Mesenchymal stem cell (in vitro differentiated cells and primary cell): ENCODE measurements at regions not wholly inside any gene's neighbourhood (a gene's known extent, or its start where the extent isn't known, plus 50 kb on each side); places are given as distances from the start of the nearest gene placed in this dataset.

ENCODE experiments used
- DNase-seq: peaks from one replicate; pipeline ENCODE4 v3.0.0-alpha.2; 2013
- H2AFZ ChIP-seq: one replicate; pipeline ENCODE4 v1.6.1; 2013; ENCODE audit warnings: low read depth, mild to moderate bottlenecking, control low read depth, inconsistent platforms, low read length, moderate library complexity
- H2AK5ac ChIP-seq: 2 replicates; pipeline ENCODE4 v1.6.1; 2013; ENCODE audit warnings: low read length, moderate library complexity, mild to moderate bottlenecking, inconsistent platforms; ENCODE audit not compliant: severe bottlenecking
- H2BK120ac ChIP-seq: one replicate; pipeline ENCODE4 v1.6.1; 2013; ENCODE audit warnings: low read depth, mild to moderate bottlenecking, inconsistent platforms, low read length, moderate library complexity
- H2BK12ac ChIP-seq, 2 experiments: one replicate each; pipeline ENCODE4 v1.6.1; 2013; ENCODE audit warnings: inconsistent platforms in 2 of 2, low read length in 2 of 2, mild to moderate bottlenecking in 2 of 2, moderate library complexity in 2 of 2, control low read depth in 1 of 2
- H2BK15ac ChIP-seq: one replicate; pipeline ENCODE4 v1.6.1; 2013; ENCODE audit warnings: mild to moderate bottlenecking, low read depth, inconsistent platforms; ENCODE audit not compliant: poor library complexity, severe bottlenecking
- H2BK5ac ChIP-seq: 2 replicates; pipeline ENCODE4 v1.6.1; 2013; ENCODE audit warnings: low read depth, mild to moderate bottlenecking, low read length, control low read depth, inconsistent platforms; ENCODE audit not compliant: poor library complexity, severe bottlenecking
- H3K14ac ChIP-seq, 2 experiments: one replicate each; pipeline ENCODE4 v1.6.1; 2013; ENCODE audit warnings: inconsistent platforms in 2 of 2, low read length in 2 of 2, control low read depth in 1 of 2, mild to moderate bottlenecking in 1 of 2, moderate library complexity in 1 of 2
- H3K18ac ChIP-seq, 2 experiments: one replicate each; pipeline ENCODE4 v1.6.1; 2013; ENCODE audit warnings: inconsistent platforms in 2 of 2, low read length in 2 of 2, control low read depth in 1 of 2, low read depth in 1 of 2, mild to moderate bottlenecking in 1 of 2
- H3K23ac ChIP-seq, 2 experiments: one replicate each; pipeline ENCODE4 v1.6.1; 2013; ENCODE audit warnings: inconsistent platforms in 2 of 2, low read length in 2 of 2, mild to moderate bottlenecking in 2 of 2, moderate library complexity in 2 of 2, control low read depth in 1 of 2
- H3K27ac ChIP-seq: 2 replicates; pipeline ENCODE4 v1.5.1; 2013; ENCODE audit warnings: mild to moderate bottlenecking, moderate library complexity, low read length, control low read depth, inconsistent platforms; ENCODE audit not compliant: poor library complexity, severe bottlenecking
- H3K27me3 ChIP-seq, 2 experiments: 2 replicates each; pipeline versions ENCODE4 v1.6.1 to v1.7.0; 2013; ENCODE audit warnings: low read length in 2 of 2, mild to moderate bottlenecking in 2 of 2, moderate library complexity in 2 of 2, control low read depth in 1 of 2, inconsistent platforms in 1 of 2; ENCODE audit not compliant: control insufficient read depth in 1 of 2, insufficient read depth in 1 of 2
- H3K36me3 ChIP-seq, 2 experiments: 2 replicates each; pipeline versions ENCODE4 v1.6.1 to v1.7.0; 2013; ENCODE audit warnings: low read length in 2 of 2, control low read depth in 1 of 2, inconsistent platforms in 1 of 2, low read depth in 1 of 2, mild to moderate bottlenecking in 1 of 2; ENCODE audit not compliant: insufficient read depth in 2 of 2, control insufficient read depth in 1 of 2
- H3K4ac ChIP-seq, 2 experiments: one replicate each; pipeline ENCODE4 v1.6.1; 2013; ENCODE audit warnings: inconsistent platforms in 2 of 2, low read length in 2 of 2, mild to moderate bottlenecking in 2 of 2, moderate library complexity in 2 of 2, control low read depth in 1 of 2, low read depth in 1 of 2
- H3K4me1 ChIP-seq: 2 replicates; pipeline ENCODE4 v1.6.1; 2013; ENCODE audit warnings: low read depth, low read length, control low read depth; ENCODE audit not compliant: control insufficient read depth, insufficient read depth
- H3K4me2 ChIP-seq: 2 replicates; pipeline ENCODE4 v1.6.1; 2013; ENCODE audit warnings: low read length, mild to moderate bottlenecking, inconsistent platforms; ENCODE audit not compliant: poor library complexity, severe bottlenecking
- H3K4me3 ChIP-seq, 2 experiments: 2 replicates each; pipeline versions ENCODE4 v1.5.1 to v1.7.0; 2013; ENCODE audit warnings: low read length in 2 of 2, mild to moderate bottlenecking in 2 of 2, control low read depth in 1 of 2, low read depth in 1 of 2; ENCODE audit not compliant: insufficient read depth in 1 of 2
- H3K79me1 ChIP-seq: replicated peaks from 2 replicates; pipeline ENCODE4 v1.6.1; 2013; ENCODE audit warnings: mild to moderate bottlenecking, control low read depth, low read length, inconsistent platforms; ENCODE audit not compliant: poor library complexity, severe bottlenecking
- H3K9ac ChIP-seq: 2 replicates; pipeline ENCODE4 v1.7.0; 2013; ENCODE audit warnings: mild to moderate bottlenecking, low read length, moderate library complexity
- H3K9me3 ChIP-seq: 2 replicates; pipeline ENCODE4 v1.7.0; 2013; ENCODE audit warnings: mild to moderate bottlenecking, low read length; ENCODE audit not compliant: control insufficient read depth
- H4K8ac ChIP-seq: one replicate; pipeline ENCODE4 v1.6.1; 2013; ENCODE audit warnings: inconsistent platforms, mild to moderate bottlenecking, low read length, moderate library complexity
- H4K91ac ChIP-seq: one replicate; pipeline ENCODE4 v1.6.1; 2013; ENCODE audit warnings: mild to moderate bottlenecking, low read length, inconsistent platforms
- WGBS: methylation state at CpG from one replicate; pipeline ENCODE4 v1.1.7; 2013; ENCODE audit warnings: mixed read lengths; 5-methylcytosine and 5-hydroxymethylcytosine counted together

DNA sequence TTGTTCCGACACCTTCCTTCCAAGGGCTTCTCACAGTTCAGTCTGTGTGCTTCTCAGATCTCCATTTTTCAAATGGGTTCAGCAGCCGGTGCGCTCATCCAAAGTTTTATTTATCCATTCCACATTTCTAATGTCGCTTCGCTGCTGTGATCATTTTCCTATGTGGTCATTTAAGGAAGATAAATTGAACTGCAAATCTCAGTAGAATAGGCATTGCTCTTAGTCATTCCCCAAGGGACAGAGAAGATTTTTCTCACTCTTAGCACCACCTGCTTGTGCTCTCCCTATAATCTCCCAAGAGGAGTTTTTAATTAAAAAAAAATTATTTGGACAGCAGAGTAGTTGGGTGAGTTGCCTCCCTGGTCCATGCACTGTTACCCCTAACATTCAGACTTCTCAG lies 278.9 kb upstream of the GATB start:
- no peak overlapping the region for H3K4me2 ChIP-seq
- H3K4ac ChIP-seq, result no peak overlapping the region
- H4K91ac ChIP-seq, result no peak overlapping the region
- H3K27ac ChIP-seq, result no peak overlapping the region
- H2BK120ac ChIP-seq, result no peak overlapping the region
- no peak overlapping the region for H2BK5ac ChIP-seq
- WGBS, result 35% methylated on average over 1 of the region's 5 CpGs
- no peaks in the 10 kb centered on the region for H3K79me1 ChIP-seq
- no peaks in the 10 kb centered on the region for H3K9me3 ChIP-seq
- H2BK15ac ChIP-seq, result no peak overlapping the region
- H3K23ac ChIP-seq, result no peak overlapping the region
- no peak overlapping the region for H3K9ac ChIP-seq
- no peak overlapping the region for H2AK5ac ChIP-seq
- H2BK12ac ChIP-seq, result no peak overlapping the region
- no peak overlapping the region for H3K4me3 ChIP-seq
- no peaks in the 10 kb centered on the region for H3K36me3 ChIP-seq
- no peak overlapping the region for H2AFZ ChIP-seq
- no peak overlapping the region for H3K18ac ChIP-seq
- H3K4me1 ChIP-seq, result no peaks in the 10 kb centered on the region
- H3K27me3 ChIP-seq, result peaks cover 6 to 9% of the 10 kb centered on the region in 2 experiments
- no peak overlapping the region for H3K14ac ChIP-seq
- no peak overlapping the region for H4K8ac ChIP-seq
- peak; percentile 79 for DNase-seq

- Histone ChIP-seq H2BK12ac (no peak overlapping the region), H3K23ac (no peak overlapping the region), H3K4me1 (no peaks in the 10 kb centered on the region), H2AFZ (no peak overlapping the region), H2BK120ac (no peak overlapping the region), H3K4me2 (no peak overlapping the region), H3K27ac (no peak overlapping the region), H3K4me3 (no peak overlapping the region), H4K91ac (no peak overlapping the region), H3K36me3 (no peaks in the 10 kb centered on the region), H3K9ac (no peak overlapping the region), H3K14ac (no peak overlapping the region), H2BK15ac (no peak overlapping the region), H3K79me1 (no peaks in the 10 kb centered on the region), H3K4ac (no peak overlapping the region), H3K9me3 (no peaks in the 10 kb centered on the region), H2BK5ac (no peak overlapping the region), H4K8ac (no peak overlapping the region), H2AK5ac (no peak overlapping the region), H3K18ac (peak overlapping the region in 1 of 2 experiments; percentile 59), H3K27me3 (peaks cover 3 to 6% of the 10 kb centered on the region in 2 experiments)
- WGBS, result 14% methylated on average over 11 of the region's 11 CpGs
- peak; percentile 99 for DNase-seq
Measured at GRCh38 chr4:152039023-152039481, 278.2 kb upstream of the GATB start.

DNA sequence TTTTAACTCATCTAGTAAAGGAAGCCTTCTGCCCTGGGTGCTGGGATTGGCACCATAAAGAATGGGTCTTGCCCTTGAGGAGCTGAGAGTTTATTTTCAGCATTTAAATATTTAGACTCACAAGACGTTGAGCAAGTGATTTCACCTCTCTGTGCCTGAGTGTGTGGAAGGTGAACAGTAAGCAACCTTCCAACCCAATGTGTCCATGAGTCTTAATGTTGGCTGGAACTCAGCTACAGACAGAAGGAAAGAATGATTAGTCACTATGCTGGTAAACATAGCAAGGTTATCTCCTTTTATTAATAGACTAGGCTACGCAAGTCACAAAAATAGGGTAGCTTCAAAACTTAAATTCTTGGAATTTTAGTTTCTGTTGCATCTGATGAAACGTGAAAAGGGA lies 277.4 kb upstream of the GATB start:
- Histone ChIP-seq H2AFZ (no peak overlapping the region), H3K23ac (no peak overlapping the region), H3K14ac (no peak overlapping the region), H3K27ac (no peak overlapping the region), H3K79me1 (no peaks in the 10 kb centered on the region), H3K27me3 (peaks cover 0 to 6% of the 10 kb centered on the region in 2 experiments), H2BK5ac (no peak overlapping the region), H3K4ac (no peak overlapping the region), H4K91ac (no peak overlapping the region), H3K4me1 (no peaks in the 10 kb centered on the region), H3K36me3 (no peaks in the 10 kb centered on the region), H2BK120ac (no peak overlapping the region), H2BK12ac (no peak overlapping the region), H3K18ac (no peak overlapping the region), H3K9ac (no peak overlapping the region), H4K8ac (no peak overlapping the region), H3K4me3 (no peak overlapping the region), H3K4me2 (no peak overlapping the region), H2BK15ac (no peak overlapping the region), H3K9me3 (no peaks in the 10 kb centered on the region), H2AK5ac (no peak overlapping the region)
- peak; percentile 88 for DNase-seq
- WGBS, result 93% methylated on average over 3 of the region's 3 CpGs

DNA sequence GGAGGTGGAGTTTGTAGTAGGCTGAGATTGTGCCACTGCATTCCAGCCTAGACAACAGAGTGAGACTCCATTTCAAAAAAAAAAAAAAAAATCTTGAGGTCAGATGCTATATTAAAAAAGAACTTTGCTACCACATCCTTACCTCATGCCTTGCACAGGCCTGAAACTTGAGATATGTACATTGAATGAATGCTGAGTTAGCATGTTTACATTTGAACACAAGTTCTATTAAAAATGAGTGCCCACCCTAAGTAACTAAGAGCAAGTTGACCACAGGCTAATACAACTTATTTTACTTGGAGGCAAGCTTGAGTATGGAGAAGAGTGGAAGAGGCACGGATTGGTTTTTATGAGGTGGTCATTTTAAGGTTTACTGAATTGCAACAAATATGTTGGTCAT lies 276.6 kb upstream of the GATB start:
- Histone ChIP-seq H3K14ac (no peak overlapping the region), H3K27ac (no peak overlapping the region), H2BK5ac (no peak overlapping the region), H2BK120ac (no peak overlapping the region), H2AFZ (no peak overlapping the region), H3K4me3 (no peak overlapping the region), H2AK5ac (no peak overlapping the region), H4K8ac (no peak overlapping the region), H3K9ac (no peak overlapping the region), H2BK15ac (no peak overlapping the region), H2BK12ac (no peak overlapping the region), H3K27me3 (peaks cover 0 to 6% of the 10 kb centered on the region in 2 experiments), H3K4me1 (no peaks in the 10 kb centered on the region), H3K4me2 (no peak overlapping the region), H3K79me1 (no peaks in the 10 kb centered on the region), H4K91ac (no peak overlapping the region), H3K18ac (no peak overlapping the region), H3K4ac (no peak overlapping the region), H3K23ac (no peak overlapping the region), H3K9me3 (no peaks in the 10 kb centered on the region), H3K36me3 (no peaks in the 10 kb centered on the region)
- 100% methylated on average over 1 of the region's 1 CpG for WGBS
- DNase-seq, result no peak
